Dendritic cell treated with granulocyte-macrophage colony-stimulating factor and Interleukin-4, amounts not matched to agents 40 ng/mL and 50 ng/mL, for 4 days (primary cell): ENCODE measurements at regions not wholly inside any gene's neighbourhood (a gene's known extent, or its start where the extent isn't known, plus 50 kb on each side); places are given as distances from the start of the nearest gene placed in this dataset.

ENCODE experiments used
- H3K27ac Mint-ChIP-seq: one replicate; pipeline ENCODE4 v1.8.0; 2022; ENCODE audit warnings: mild to moderate bottlenecking, mixed read lengths
- H3K27me3 Mint-ChIP-seq: one replicate; pipeline ENCODE4 v1.8.0; 2022; ENCODE audit warnings: mild to moderate bottlenecking, mixed read lengths
- H3K36me3 Mint-ChIP-seq: one replicate; pipeline ENCODE4 v1.8.0; 2022; ENCODE audit warnings: low read depth, mixed read lengths
- H3K4me1 Mint-ChIP-seq: one replicate; pipeline ENCODE4 v1.8.0; 2022; ENCODE audit warnings: low read depth, mixed read lengths
- H3K4me3 Mint-ChIP-seq: one replicate; pipeline ENCODE4 v1.8.0; 2022; ENCODE audit warnings: mild to moderate bottlenecking, moderate library complexity, mixed read lengths
- H3K9me3 Mint-ChIP-seq: one replicate; pipeline ENCODE4 v1.8.0; 2022; ENCODE audit warnings: mixed read lengths
- intact Hi-C: fragments of 100-400 bp; cut with micrococcal nuclease; formaldehyde crosslinking; loops from one replicate; pipeline ENCODE4 v1.15.0; 2022

- intact Hi-C loops: loop anchor here (5.0 to 10.0 kb wide), 3 partner anchors 366 to 1618 kb away; no protein-coding TSS in a partner anchor
- Mint-ChIP-seq H3K27ac (no peak overlapping the region), H3K27me3 (no peaks in the 10 kb centered on the region), H3K4me1 (no peaks in the 10 kb centered on the region), H3K4me3 (no peak overlapping the region), H3K36me3 (no peaks in the 10 kb centered on the region), H3K9me3 (no peaks in the 10 kb centered on the region)
Measured at GRCh38 chr2:204329016-204329415, 216.3 kb upstream of the PARD3B start.

DNA sequence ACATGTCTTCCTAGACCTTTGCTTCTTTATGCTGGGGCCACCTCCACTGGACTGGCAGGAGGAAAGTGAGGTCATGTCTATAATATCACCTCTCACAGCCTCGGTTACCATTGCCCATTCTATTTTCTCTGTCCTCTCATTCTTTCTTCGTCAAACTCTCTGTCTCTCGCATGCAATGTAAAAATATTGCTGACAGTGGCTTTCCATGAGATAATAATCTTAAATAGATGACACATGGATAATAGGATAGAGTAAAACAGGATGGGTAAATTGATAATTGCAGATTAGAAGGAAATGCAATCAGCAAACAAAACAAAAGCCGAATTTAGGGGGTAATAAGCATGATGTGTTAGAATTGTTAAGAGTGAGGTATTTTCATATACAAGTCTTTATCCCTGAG lies 215.7 kb upstream of the PARD3B start:
- Mint-ChIP-seq H3K36me3 (no peaks in the 10 kb centered on the region), H3K9me3 (no peaks in the 10 kb centered on the region), H3K27ac (no peak overlapping the region), H3K27me3 (no peaks in the 10 kb centered on the region), H3K4me3 (no peak overlapping the region), H3K4me1 (no peaks in the 10 kb centered on the region)
- intact Hi-C loops: loop anchor here (5.0 to 10.0 kb wide), 3 partner anchors 365 to 1618 kb away; no protein-coding TSS in a partner anchor

DNA sequence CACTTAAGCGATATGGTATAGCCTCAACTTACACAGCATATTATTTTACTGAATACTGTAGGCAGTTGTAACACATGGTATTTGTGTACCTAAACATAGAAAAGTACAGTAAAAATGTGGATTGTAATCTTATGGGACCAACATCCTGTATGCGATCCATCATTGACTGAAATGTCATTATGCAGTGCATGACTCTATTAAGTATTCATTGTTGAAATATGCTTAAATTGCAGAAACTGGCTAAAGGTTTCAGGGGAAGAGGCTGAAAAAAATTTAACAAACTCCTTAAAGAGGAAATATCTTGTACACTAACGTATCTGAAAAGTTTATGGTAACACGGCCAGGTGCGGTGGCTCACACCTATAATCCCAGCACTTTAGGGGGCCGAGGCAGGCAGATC lies 214.1 kb upstream of the PARD3B start:
- Mint-ChIP-seq H3K4me3 (no peak overlapping the region), H3K27me3 (no peaks in the 10 kb centered on the region), H3K4me1 (no peaks in the 10 kb centered on the region), H3K27ac (no peak overlapping the region), H3K36me3 (no peaks in the 10 kb centered on the region), H3K9me3 (no peaks in the 10 kb centered on the region)
- intact Hi-C loops: no loop called here

GRCh38 chr2:204331988-204332387 lies 213.3 kb upstream of the PARD3B start:
- Mint-ChIP-seq H3K27me3 (no peaks in the 10 kb centered on the region), H3K36me3 (no peaks in the 10 kb centered on the region), H3K27ac (no peak overlapping the region), H3K9me3 (no peaks in the 10 kb centered on the region), H3K4me1 (no peaks in the 10 kb centered on the region), H3K4me3 (no peak overlapping the region)
- intact Hi-C loops: no loop called here

DNA sequence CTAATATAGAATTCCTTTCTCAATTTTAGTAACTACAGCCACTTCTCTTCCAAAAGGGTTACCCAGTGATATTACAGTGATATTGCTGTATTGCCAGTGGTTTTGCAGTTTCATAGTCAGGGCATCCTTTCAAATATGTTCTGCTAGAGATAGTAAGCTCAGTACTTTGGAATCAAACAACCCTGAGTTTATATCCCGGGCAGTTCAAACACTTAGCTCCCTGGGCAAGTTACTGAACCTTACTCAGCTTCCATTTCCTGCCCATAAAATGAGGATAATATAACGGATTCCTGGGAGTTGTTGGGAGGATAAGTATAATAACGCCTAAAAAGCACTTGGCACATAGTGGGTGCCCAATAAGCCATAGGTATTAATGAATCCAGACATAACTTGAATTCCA lies 212.6 kb upstream of the PARD3B start:
- no peak overlapping the region for H3K4me3 Mint-ChIP-seq
- no peaks in the 10 kb centered on the region for H3K4me1 Mint-ChIP-seq
- H3K27me3 Mint-ChIP-seq: no peaks in the 10 kb centered on the region
- no peaks in the 10 kb centered on the region for H3K36me3 Mint-ChIP-seq
- intact Hi-C loops: no loop called here
- H3K27ac Mint-ChIP-seq: no peak overlapping the region
- no peaks in the 10 kb centered on the region for H3K9me3 Mint-ChIP-seq

DNA sequence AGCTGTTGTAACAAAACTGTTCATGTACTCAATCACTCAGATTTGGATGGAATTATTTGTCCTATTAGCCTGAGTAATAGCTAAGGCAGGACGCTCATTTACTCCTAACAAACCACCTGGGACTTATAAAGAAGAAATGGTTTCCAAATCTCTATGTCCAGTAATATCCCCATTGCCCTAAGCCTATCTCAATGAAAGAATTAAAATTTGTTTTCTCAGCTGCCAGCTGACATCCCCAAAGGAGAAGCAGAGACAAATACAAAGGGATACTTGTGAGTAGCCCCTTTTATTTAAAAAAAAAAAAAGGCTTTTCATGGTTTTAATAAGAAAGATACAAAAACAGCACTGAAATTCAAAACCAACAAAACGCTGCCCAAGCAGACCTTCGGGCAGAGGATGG lies 211.4 kb upstream of the PARD3B start:
- H3K27me3 Mint-ChIP-seq: peaks cover 2% of the 10 kb centered on the region
- H3K4me3 Mint-ChIP-seq: no peak overlapping the region

DNA sequence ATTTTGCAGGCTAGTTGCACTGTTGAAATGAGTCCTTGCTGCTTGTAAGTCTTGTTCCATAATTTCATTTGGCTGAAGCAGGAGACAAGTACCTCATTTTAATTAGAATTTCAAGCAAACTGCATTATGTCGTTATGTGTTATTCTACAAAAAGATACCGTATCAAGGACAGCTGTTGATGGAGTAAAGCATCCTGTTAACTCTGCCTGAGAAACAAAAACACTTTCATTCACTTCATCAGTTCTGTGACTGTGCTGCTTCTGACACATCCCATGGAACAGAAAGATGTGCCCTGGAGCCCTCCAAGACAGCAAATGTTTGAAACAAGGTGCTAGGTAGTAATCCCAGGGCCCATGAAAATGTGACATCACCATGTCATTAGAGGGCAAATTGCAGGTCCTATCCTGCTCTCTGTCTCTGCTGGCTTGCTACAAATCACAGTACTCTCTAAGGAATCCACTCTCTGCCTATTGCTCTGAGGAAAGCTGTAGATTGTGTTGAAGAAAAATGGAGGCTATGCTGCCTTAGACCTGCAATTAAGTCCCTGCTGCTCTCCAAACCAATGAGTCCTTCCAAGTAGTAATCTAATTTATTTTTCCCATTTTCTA lies 209.7 kb upstream of the PARD3B start:
- no peaks in the 10 kb centered on the region for H3K9me3 Mint-ChIP-seq
- peaks cover 2% of the 10 kb centered on the region for H3K27me3 Mint-ChIP-seq
- H3K36me3 Mint-ChIP-seq: no peaks in the 10 kb centered on the region
- H3K4me3 Mint-ChIP-seq: no peak overlapping the region
- intact Hi-C loops: no loop called here
- H3K27ac Mint-ChIP-seq: no peak overlapping the region
- no peaks in the 10 kb centered on the region for H3K4me1 Mint-ChIP-seq

More for the DNA sequence above, 211.4 kb upstream of the PARD3B start:
- no peaks in the 10 kb centered on the region for H3K36me3 Mint-ChIP-seq
- no peaks in the 10 kb centered on the region for H3K9me3 Mint-ChIP-seq
- H3K27ac Mint-ChIP-seq: no peak overlapping the region
- no peaks in the 10 kb centered on the region for H3K4me1 Mint-ChIP-seq
- intact Hi-C loops: no loop called here

DNA sequence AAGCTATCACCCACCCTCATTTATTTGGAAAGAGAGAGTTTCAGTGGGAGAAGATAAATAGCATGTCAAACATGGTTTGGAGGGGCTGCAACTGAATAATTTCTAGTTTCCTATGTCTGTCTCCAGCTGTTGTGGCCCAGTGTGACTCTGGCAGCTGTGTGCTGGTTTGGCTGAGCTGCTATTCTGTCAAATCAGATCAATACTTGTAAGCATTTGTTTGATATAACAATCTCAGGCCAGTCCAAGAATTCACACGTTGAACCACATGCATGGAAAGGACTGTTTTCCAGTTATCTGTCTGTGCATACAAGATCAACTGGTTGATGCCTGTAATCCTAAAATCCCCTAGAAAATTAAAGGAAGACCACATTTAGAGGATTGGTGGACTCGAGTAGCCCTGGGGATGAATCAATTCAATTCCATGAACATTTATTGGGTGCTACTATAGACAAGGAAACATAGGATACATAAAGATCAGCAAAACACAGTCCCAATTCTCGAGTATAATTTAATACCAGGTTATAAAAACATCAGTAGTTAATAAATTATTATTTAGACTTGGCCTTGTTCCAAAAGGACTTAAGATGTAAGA lies 209.0 kb upstream of the PARD3B start:
- H3K36me3 Mint-ChIP-seq: no peaks in the 10 kb centered on the region
- H3K27me3 Mint-ChIP-seq: peaks cover 2% of the 10 kb centered on the region
- no peaks in the 10 kb centered on the region for H3K4me1 Mint-ChIP-seq
- H3K9me3 Mint-ChIP-seq: no peaks in the 10 kb centered on the region
- no peak overlapping the region for H3K4me3 Mint-ChIP-seq
- intact Hi-C loops: no loop called here
- H3K27ac Mint-ChIP-seq: no peak overlapping the region

- H3K4me3 Mint-ChIP-seq: no peak overlapping the region
- no peak overlapping the region for H3K27ac Mint-ChIP-seq
- intact Hi-C loops: no loop called here
- no peaks in the 10 kb centered on the region for H3K9me3 Mint-ChIP-seq
- no peaks in the 10 kb centered on the region for H3K36me3 Mint-ChIP-seq
- H3K4me1 Mint-ChIP-seq: no peaks in the 10 kb centered on the region
- peaks cover 2% of the 10 kb centered on the region for H3K27me3 Mint-ChIP-seq
Measured at GRCh38 chr2:204337638-204338037, 207.6 kb upstream of the PARD3B start.

- no peak overlapping the region for H3K27ac Mint-ChIP-seq
- no peaks in the 10 kb centered on the region for H3K36me3 Mint-ChIP-seq
- H3K9me3 Mint-ChIP-seq: no peaks in the 10 kb centered on the region
- no peak overlapping the region for H3K4me3 Mint-ChIP-seq
- intact Hi-C loops: no loop called here
- H3K27me3 Mint-ChIP-seq: peaks cover 2% of the 10 kb centered on the region
- H3K4me1 Mint-ChIP-seq: no peaks in the 10 kb centered on the region
Measured at GRCh38 chr2:204339212-204339715, 206.0 kb upstream of the PARD3B start.

- intact Hi-C loops: no loop called here
- H3K4me3 Mint-ChIP-seq: no peak overlapping the region
- no peak overlapping the region for H3K27ac Mint-ChIP-seq
- no peaks in the 10 kb centered on the region for H3K4me1 Mint-ChIP-seq
- H3K27me3 Mint-ChIP-seq: peaks cover 2% of the 10 kb centered on the region
- no peaks in the 10 kb centered on the region for H3K9me3 Mint-ChIP-seq
- no peaks in the 10 kb centered on the region for H3K36me3 Mint-ChIP-seq
Measured at GRCh38 chr2:204340511-204340910, 204.8 kb upstream of the PARD3B start.

- H3K27ac Mint-ChIP-seq: no peak overlapping the region
- H3K36me3 Mint-ChIP-seq: no peaks in the 10 kb centered on the region
- H3K9me3 Mint-ChIP-seq: no peaks in the 10 kb centered on the region
- no peak overlapping the region for H3K4me3 Mint-ChIP-seq
- intact Hi-C loops: no loop called here
- H3K4me1 Mint-ChIP-seq: no peaks in the 10 kb centered on the region
- peaks cover 2% of the 10 kb centered on the region for H3K27me3 Mint-ChIP-seq
Measured at GRCh38 chr2:204341887-204342276, 203.4 kb upstream of the PARD3B start.

GRCh38 chr2:204343685-204344084 lies 201.6 kb upstream of the PARD3B start:
- H3K9me3 Mint-ChIP-seq: no peaks in the 10 kb centered on the region
- H3K4me3 Mint-ChIP-seq: no peak overlapping the region
- no peaks in the 10 kb centered on the region for H3K27me3 Mint-ChIP-seq
- intact Hi-C loops: no loop called here
- no peak overlapping the region for H3K27ac Mint-ChIP-seq
- H3K36me3 Mint-ChIP-seq: no peaks in the 10 kb centered on the region
- H3K4me1 Mint-ChIP-seq: no peaks in the 10 kb centered on the region

DNA sequence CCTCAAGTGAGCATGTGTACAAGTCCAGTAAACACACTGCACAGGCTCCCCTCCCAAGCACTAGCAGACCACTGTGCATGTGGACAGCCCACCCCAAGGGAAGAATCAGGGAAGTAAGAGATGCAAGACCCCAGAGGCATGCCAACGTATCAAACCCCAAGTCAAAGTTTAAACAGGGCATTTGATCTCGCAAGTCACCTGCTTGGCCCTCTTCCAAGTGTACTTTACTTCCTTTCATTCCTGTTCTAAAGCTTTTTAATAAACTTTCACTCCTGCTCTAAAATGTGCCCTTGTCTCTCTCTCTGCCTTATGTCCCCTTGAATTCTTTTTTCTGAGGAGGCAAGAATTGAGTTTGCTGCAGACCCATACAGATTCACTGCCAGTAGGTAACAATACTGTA lies 201.2 kb upstream of the PARD3B start:
- Mint-ChIP-seq H3K36me3 (no peaks in the 10 kb centered on the region), H3K27me3 (no peaks in the 10 kb centered on the region), H3K4me1 (no peaks in the 10 kb centered on the region), H3K4me3 (no peak overlapping the region), H3K9me3 (no peaks in the 10 kb centered on the region), H3K27ac (no peak overlapping the region)
- intact Hi-C loops: no loop called here

- Mint-ChIP-seq H3K36me3 (no peaks in the 10 kb centered on the region), H3K9me3 (no peaks in the 10 kb centered on the region), H3K27ac (no peak overlapping the region), H3K27me3 (no peaks in the 10 kb centered on the region), H3K4me3 (no peak overlapping the region), H3K4me1 (no peaks in the 10 kb centered on the region)
- intact Hi-C loops: no loop called here
Measured at GRCh38 chr2:204346906-204347305, 198.4 kb upstream of the PARD3B start.
